Mesothelial cell of epicardium (in vitro differentiated cells): ENCODE measurements at regions not wholly inside any gene's neighbourhood (a gene's known extent, or its start where the extent isn't known, plus 50 kb on each side); places are given as distances from the start of the nearest gene placed in this dataset.

Experiments
- DNase-seq, 2 experiments: peaks; one replicate each; pipeline ENCODE4 v3.0.0; 2021; ENCODE audit warnings: low spot score in 2 of 2; ENCODE audit not compliant: unreplicated experiment in 2 of 2
- H3K27ac Mint-ChIP-seq: 2 replicates; pipeline ENCODE4 v1.8.0; 2021; ENCODE audit warnings: mixed read lengths
- H3K27me3 Mint-ChIP-seq: 2 replicates; pipeline ENCODE4 v1.8.0; 2021; ENCODE audit warnings: low read depth, mixed read lengths
- H3K36me3 Mint-ChIP-seq: 2 replicates; pipeline ENCODE4 v1.8.0; 2021; ENCODE audit warnings: mixed read lengths
- H3K4me1 Mint-ChIP-seq: 2 replicates; pipeline ENCODE4 v1.8.0; 2021; ENCODE audit warnings: mixed read lengths
- H3K4me3 Mint-ChIP-seq: 2 replicates; pipeline ENCODE4 v1.8.0; 2021; ENCODE audit warnings: mild to moderate bottlenecking, moderate library complexity, mixed read lengths
- H3K9me3 Mint-ChIP-seq: 2 replicates; pipeline ENCODE4 v1.8.0; 2021; ENCODE audit warnings: mixed read lengths
- CTCF ChIP-seq: fragments of 200-600 bp; sonication (generic); IDR thresholded peaks from one replicate; pipeline ENCODE4 v1.5.0; 2021; ENCODE audit warnings: antibody characterized with exemption; ENCODE audit not compliant: unreplicated experiment

- no peak for TF ChIP-seq CTCF
- no peak for DNase-seq
- H3K27ac Mint-ChIP-seq = no peak overlapping the region
- H3K4me3 Mint-ChIP-seq = no peak overlapping the region
- no peaks in the 10 kb centered on the region for H3K27me3 Mint-ChIP-seq
- H3K36me3 Mint-ChIP-seq = peaks cover 9% of the 10 kb centered on the region
- H3K9me3 Mint-ChIP-seq = peaks cover 70% of the 10 kb centered on the region
- H3K4me1 Mint-ChIP-seq = no peaks in the 10 kb centered on the region
Observed at GRCh38 chr7:57370066-57370738, 79.8 kb upstream of the ZNF716 start.

- no peak overlapping the region for H3K4me3 Mint-ChIP-seq
Observed at GRCh38 chr7:57370739-57371098, 79.3 kb upstream of the ZNF716 start.

GRCh38 chr7:57375783-57376182, 74.2 kb upstream of the ZNF716 start:
- no peak for TF ChIP-seq CTCF
- Mint-ChIP-seq H3K36me3 (peaks cover 9% of the 10 kb centered on the region), H3K27me3 (no peaks in the 10 kb centered on the region), H3K27ac (no peak overlapping the region), H3K4me3 (no peak overlapping the region), H3K4me1 (no peaks in the 10 kb centered on the region), H3K9me3 (peaks cover 71% of the 10 kb centered on the region)
- DNase-seq = no peak

More at GRCh38 chr7:57370739-57371098, 79.3 kb upstream of the ZNF716 start:
- Mint-ChIP-seq H3K27ac (no peak overlapping the region), H3K36me3 (peaks cover 9% of the 10 kb centered on the region), H3K4me1 (no peaks in the 10 kb centered on the region), H3K9me3 (peaks cover 74% of the 10 kb centered on the region), H3K27me3 (no peaks in the 10 kb centered on the region)
- no peak for DNase-seq
- TF ChIP-seq CTCF = no peak

GRCh38 chr7:57381581-57381980, 68.4 kb upstream of the ZNF716 start:
- no peak for TF ChIP-seq CTCF
- peaks cover 3% of the 10 kb centered on the region for H3K36me3 Mint-ChIP-seq
- H3K4me1 Mint-ChIP-seq = no peaks in the 10 kb centered on the region
- no peak overlapping the region for H3K27ac Mint-ChIP-seq
- H3K27me3 Mint-ChIP-seq = no peaks in the 10 kb centered on the region
- DNase-seq = no peak
- no peak overlapping the region for H3K4me3 Mint-ChIP-seq
- peaks cover 48% of the 10 kb centered on the region for H3K9me3 Mint-ChIP-seq

GRCh38 chr7:57384380-57384779, 65.6 kb upstream of the ZNF716 start:
- no peak for DNase-seq
- H3K27me3 Mint-ChIP-seq = no peaks in the 10 kb centered on the region
- no peaks in the 10 kb centered on the region for H3K4me1 Mint-ChIP-seq
- no peak for TF ChIP-seq CTCF
- no peak overlapping the region for H3K4me3 Mint-ChIP-seq
- H3K9me3 Mint-ChIP-seq = peaks cover 52% of the 10 kb centered on the region
- H3K27ac Mint-ChIP-seq = no peak overlapping the region
- peaks cover 2% of the 10 kb centered on the region for H3K36me3 Mint-ChIP-seq

- DNase-seq = no peak
- no peak overlapping the region for H3K27ac Mint-ChIP-seq
- H3K9me3 Mint-ChIP-seq = peaks cover 54% of the 10 kb centered on the region
- TF ChIP-seq CTCF = no peak
- no peaks in the 10 kb centered on the region for H3K4me1 Mint-ChIP-seq
- peaks cover 5% of the 10 kb centered on the region for H3K36me3 Mint-ChIP-seq
- H3K4me3 Mint-ChIP-seq = no peak overlapping the region
- no peaks in the 10 kb centered on the region for H3K27me3 Mint-ChIP-seq
Observed at GRCh38 chr7:57385668-57386067, 64.3 kb upstream of the ZNF716 start.
